Panc1 (cell line): ENCODE measurements at regions not wholly inside any gene's neighbourhood (a gene's known extent, or its start where the extent isn't known, plus 50 kb on each side); places are given as distances from the start of the nearest gene placed in this dataset.

Experiments
- ATAC-seq: fragments of 200-7000 bp; cut with Tn5 transposase; 2 replicates; pipeline ENCODE4 v1.9.1; 2020; ENCODE audit warnings: mild to moderate bottlenecking, moderate library complexity
- BruUV-seq: library from RNA; stranded (reverse); fragments of 400-500 nt; replicated peaks from 2 replicates; lab custom pipeline; 2021; lab: Mats Ljungman, UMichigan
- CTCF ChIA-PET: fragments of 300-600 bp; sonication (Branson Sonifier 250); formaldehyde crosslinking; loops from one replicate; lab custom pipeline; 2022; ENCODE audit warnings: antibody characterized with exemption; lab: Charles Lee
- POLR2A ChIA-PET: fragments of 300-600 bp; sonication (Branson Sonifier 250); formaldehyde crosslinking; loops from one replicate; lab custom pipeline; 2022; ENCODE audit warnings: antibody characterized with exemption; lab: Charles Lee
- DNase-seq: peaks from one replicate; pipeline ENCODE4 v3.0.0-alpha.2; 2010; ENCODE audit warnings: low read depth, low spot score
- H3K27ac ChIP-seq: 2 replicates; pipeline ENCODE4 v1.5.1; 2011; ENCODE audit warnings: mild to moderate bottlenecking, low read length, inconsistent platforms
- H3K27me3 ChIP-seq: fragments of 200-500 bp; sonication (Bioruptor generic); 2 replicates; pipeline ENCODE4 v1.6.0; 2014; ENCODE audit warnings: low read length, inconsistent platforms; ENCODE audit not compliant: control insufficient read depth, insufficient read depth
- H3K36me3 ChIP-seq: fragments of 200-500 bp; sonication (Bioruptor generic); 2 replicates; pipeline ENCODE4 v1.5.1; 2014; ENCODE audit warnings: inconsistent platforms, mild to moderate bottlenecking, low read length, moderate library complexity; ENCODE audit not compliant: control insufficient read depth, insufficient read depth
- H3K4me1 ChIP-seq: 2 replicates; pipeline ENCODE4 v1.5.1; 2011; ENCODE audit warnings: inconsistent platforms, mild to moderate bottlenecking, low read length, moderate library complexity; ENCODE audit not compliant: control insufficient read depth, insufficient read depth
- H3K4me3 ChIP-seq, 2 experiments: 2 replicates each; pipeline ENCODE4 v1.5.1; 2011 to 2012; ENCODE audit warnings: low read depth in 2 of 2, low read length in 2 of 2, mild to moderate bottlenecking in 2 of 2, inconsistent platforms in 1 of 2, moderate library complexity in 1 of 2
- H3K9me3 ChIP-seq: fragments of 200-500 bp; sonication (Bioruptor generic); 2 replicates; pipeline ENCODE4 v1.5.1; 2014; ENCODE audit warnings: low read depth, mild to moderate bottlenecking, inconsistent platforms, low read length, moderate library complexity; ENCODE audit not compliant: control insufficient read depth, insufficient read depth
- POLR2AphosphoS5 ChIP-seq: IDR thresholded peaks from 2 replicates; pipeline ENCODE4 v1.6.1; 2012; ENCODE audit warnings: mild to moderate bottlenecking, low read depth, low read length, moderate library complexity
- SIN3A ChIP-seq: IDR thresholded peaks from 2 replicates; pipeline ENCODE4 v1.6.1; 2012; ENCODE audit warnings: low read depth, mild to moderate bottlenecking, low read length, moderate library complexity, borderline replicate concordance; ENCODE audit not compliant: insufficient read depth
- TCF7L2 ChIP-seq: IDR thresholded peaks from 2 replicates; pipeline ENCODE4 v1.6.1; 2011; ENCODE audit warnings: mild to moderate bottlenecking, low read depth, low read length, inconsistent platforms
- in situ Hi-C: cut with HindIII; loops from 2 replicates; pipeline ENCODE4 v1.10.0; 2016; ENCODE audit warnings: low sequenced_read_pairs, low pct_unique_long_range_greater_than_20kb
- intact Hi-C: fragments of 100-400 bp; cut with micrococcal nuclease; formaldehyde crosslinking; loops from one replicate; pipeline ENCODE4 v1.10.0; 2022; ENCODE audit not compliant: unreplicated experiment
- TF ChIP-seq, protein P1 (sequence below), 2 experiments: IDR thresholded peaks; 2 replicates each; pipeline ENCODE4 v1.6.1; 2011 to 2012; ENCODE audit warnings: low read depth in 2 of 2, control low read depth in 1 of 2, low read length in 1 of 2, mild to moderate bottlenecking in 1 of 2, moderate library complexity in 1 of 2; ENCODE audit not compliant: insufficient read depth in 1 of 2
- TF ChIP-seq, protein P2 (sequence below): fragments of 450-650 bp; IDR thresholded peaks from 2 replicates; pipeline ENCODE4 v1.5.1; 2017; ENCODE audit warnings: mild to moderate bottlenecking

DNA sequence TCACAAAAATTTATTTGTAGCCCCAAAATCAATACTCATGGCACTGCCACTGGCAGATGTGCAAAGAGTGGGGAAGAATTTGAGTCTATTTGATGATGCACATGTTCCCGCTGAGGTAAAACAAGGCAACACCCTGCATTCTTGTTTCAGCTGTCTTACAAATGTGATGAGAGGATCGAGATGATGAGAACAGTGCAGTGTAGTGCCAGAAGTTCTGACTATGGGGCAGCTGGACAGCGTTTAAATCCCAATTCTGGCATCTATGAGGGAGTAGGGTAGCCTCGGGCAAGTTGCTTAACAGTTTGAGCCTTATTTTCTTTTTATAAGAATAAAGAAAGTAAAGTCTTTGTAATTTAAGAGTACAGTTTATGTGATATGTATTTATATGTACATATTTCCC, 296.7 kb upstream of the FKBP1C start:
- POLR2A ChIA-PET, result no interaction called here
- H3K27ac ChIP-seq, result no peak overlapping the region
- H3K4me1 ChIP-seq, result no peaks in the 10 kb centered on the region
- in situ Hi-C loops, result no loop called here
- BruUV-seq, result no TSS peak
- no peaks in the 10 kb centered on the region for H3K9me3 ChIP-seq
- ATAC-seq (no peak), DNase-seq (no peak)
- no peaks in the 10 kb centered on the region for H3K36me3 ChIP-seq
- H3K4me3 ChIP-seq, result no peak overlapping the region
- H3K27me3 ChIP-seq, result no peaks in the 10 kb centered on the region
- CTCF ChIA-PET, result no interaction called here
- intact Hi-C loops, result no loop called here
- TF ChIP-seq, protein P1, sequence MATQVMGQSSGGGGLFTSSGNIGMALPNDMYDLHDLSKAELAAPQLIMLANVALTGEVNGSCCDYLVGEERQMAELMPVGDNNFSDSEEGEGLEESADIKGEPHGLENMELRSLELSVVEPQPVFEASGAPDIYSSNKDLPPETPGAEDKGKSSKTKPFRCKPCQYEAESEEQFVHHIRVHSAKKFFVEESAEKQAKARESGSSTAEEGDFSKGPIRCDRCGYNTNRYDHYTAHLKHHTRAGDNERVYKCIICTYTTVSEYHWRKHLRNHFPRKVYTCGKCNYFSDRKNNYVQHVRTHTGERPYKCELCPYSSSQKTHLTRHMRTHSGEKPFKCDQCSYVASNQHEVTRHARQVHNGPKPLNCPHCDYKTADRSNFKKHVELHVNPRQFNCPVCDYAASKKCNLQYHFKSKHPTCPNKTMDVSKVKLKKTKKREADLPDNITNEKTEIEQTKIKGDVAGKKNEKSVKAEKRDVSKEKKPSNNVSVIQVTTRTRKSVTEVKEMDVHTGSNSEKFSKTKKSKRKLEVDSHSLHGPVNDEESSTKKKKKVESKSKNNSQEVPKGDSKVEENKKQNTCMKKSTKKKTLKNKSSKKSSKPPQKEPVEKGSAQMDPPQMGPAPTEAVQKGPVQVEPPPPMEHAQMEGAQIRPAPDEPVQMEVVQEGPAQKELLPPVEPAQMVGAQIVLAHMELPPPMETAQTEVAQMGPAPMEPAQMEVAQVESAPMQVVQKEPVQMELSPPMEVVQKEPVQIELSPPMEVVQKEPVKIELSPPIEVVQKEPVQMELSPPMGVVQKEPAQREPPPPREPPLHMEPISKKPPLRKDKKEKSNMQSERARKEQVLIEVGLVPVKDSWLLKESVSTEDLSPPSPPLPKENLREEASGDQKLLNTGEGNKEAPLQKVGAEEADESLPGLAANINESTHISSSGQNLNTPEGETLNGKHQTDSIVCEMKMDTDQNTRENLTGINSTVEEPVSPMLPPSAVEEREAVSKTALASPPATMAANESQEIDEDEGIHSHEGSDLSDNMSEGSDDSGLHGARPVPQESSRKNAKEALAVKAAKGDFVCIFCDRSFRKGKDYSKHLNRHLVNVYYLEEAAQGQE (IDR thresholded peaks at IDR 0.05; ENCODE audit: insufficient read depth in 1 of 2, low read depth in 2 of 2, low read length in 1 of 2), result no peak
- no peak for TF ChIP-seq POLR2AphosphoS5
- TF ChIP-seq, protein P2, sequence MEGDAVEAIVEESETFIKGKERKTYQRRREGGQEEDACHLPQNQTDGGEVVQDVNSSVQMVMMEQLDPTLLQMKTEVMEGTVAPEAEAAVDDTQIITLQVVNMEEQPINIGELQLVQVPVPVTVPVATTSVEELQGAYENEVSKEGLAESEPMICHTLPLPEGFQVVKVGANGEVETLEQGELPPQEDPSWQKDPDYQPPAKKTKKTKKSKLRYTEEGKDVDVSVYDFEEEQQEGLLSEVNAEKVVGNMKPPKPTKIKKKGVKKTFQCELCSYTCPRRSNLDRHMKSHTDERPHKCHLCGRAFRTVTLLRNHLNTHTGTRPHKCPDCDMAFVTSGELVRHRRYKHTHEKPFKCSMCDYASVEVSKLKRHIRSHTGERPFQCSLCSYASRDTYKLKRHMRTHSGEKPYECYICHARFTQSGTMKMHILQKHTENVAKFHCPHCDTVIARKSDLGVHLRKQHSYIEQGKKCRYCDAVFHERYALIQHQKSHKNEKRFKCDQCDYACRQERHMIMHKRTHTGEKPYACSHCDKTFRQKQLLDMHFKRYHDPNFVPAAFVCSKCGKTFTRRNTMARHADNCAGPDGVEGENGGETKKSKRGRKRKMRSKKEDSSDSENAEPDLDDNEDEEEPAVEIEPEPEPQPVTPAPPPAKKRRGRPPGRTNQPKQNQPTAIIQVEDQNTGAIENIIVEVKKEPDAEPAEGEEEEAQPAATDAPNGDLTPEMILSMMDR, result no peak
- TF ChIP-seq TCF7L2, result no peak
- TF ChIP-seq SIN3A, result no peak

DNA sequence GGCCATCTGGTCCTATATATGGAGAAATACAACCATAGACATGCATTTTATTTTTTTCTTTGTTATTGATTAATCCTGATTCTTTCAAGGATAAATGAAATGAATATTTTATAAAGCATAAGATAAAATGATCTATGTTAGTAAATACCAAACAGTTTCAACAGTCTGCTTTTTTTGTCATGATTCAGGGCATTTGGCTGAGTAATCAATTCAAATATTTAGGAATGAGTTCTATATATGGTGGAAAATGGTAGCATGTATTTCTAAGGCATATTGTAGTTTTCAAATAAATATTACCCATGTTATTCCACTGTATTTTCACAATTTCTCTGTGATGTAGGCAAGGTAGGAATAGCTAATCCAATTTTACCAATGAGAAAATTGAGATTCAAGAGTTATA, 287.5 kb upstream of the FKBP1C start:
- Histone ChIP-seq H3K36me3 (no peaks in the 10 kb centered on the region), H3K4me1 (no peaks in the 10 kb centered on the region), H3K4me3 (no peak overlapping the region), H3K27ac (no peak overlapping the region), H3K27me3 (no peaks in the 10 kb centered on the region), H3K9me3 (no peaks in the 10 kb centered on the region)
- in situ Hi-C loops (no loop called here), intact Hi-C loops (no loop called here)
- no peak for ATAC-seq
- TF ChIP-seq, protein P1 (IDR thresholded peaks at IDR 0.05; ENCODE audit: insufficient read depth in 1 of 2, low read depth in 2 of 2, low read length in 1 of 2), result no peak
- TF ChIP-seq, protein P2, result no peak
- TF ChIP-seq POLR2AphosphoS5, result no peak
- TF ChIP-seq SIN3A, result no peak
- no peak for TF ChIP-seq TCF7L2
- ChIA-PET CTCF (no interaction called here), POLR2A (no interaction called here)
- no peak for DNase-seq
- no TSS peak for BruUV-seq
